Activated CD4-positive, alpha-beta T cell treated with anti-CD3 and anti-CD28 coated beads, Interleukin-2, amount 50 U/mL, for 16 hours (primary cell): ENCODE measurements at regions not wholly inside any gene's neighbourhood (a gene's known extent, or its start where the extent isn't known, plus 50 kb on each side); places are given as distances from the start of the nearest gene placed in this dataset.
A peak's percentile ranks its signal among the peaks of the same experiment; 100 is the strongest.

Experiments
- DNase-seq: peaks from one replicate; pipeline ENCODE4 v3.0.0-alpha.2; 2020

GRCh38 chr9:88326936-88327335 lies 61.3 kb upstream of the SPIN1 start:
- DNase-seq, result no peak

- no peak for DNase-seq
Observed at GRCh38 chr9:88326015-88326414, 62.2 kb upstream of the SPIN1 start.

- peak; percentile 88 for DNase-seq
Observed at GRCh38 chr9:88322906-88323566, 65.2 kb upstream of the SPIN1 start.

- DNase-seq, result no peak
Observed at GRCh38 chr9:88321764-88322163, 66.5 kb upstream of the SPIN1 start.

GRCh38 chr9:88320748-88321415 lies 67.4 kb upstream of the SPIN1 start:
- no peak for DNase-seq

GRCh38 chr9:88319936-88320747 lies 68.1 kb upstream of the SPIN1 start:
- no peak for DNase-seq

- DNase-seq, result no peak
Observed at GRCh38 chr9:88313364-88314220, 74.7 kb upstream of the SPIN1 start.

- no peak for DNase-seq
Observed at GRCh38 chr9:88312517-88313103, 75.6 kb upstream of the SPIN1 start.

GRCh38 chr9:88312045-88312444 lies 76.2 kb upstream of the SPIN1 start:
- peak; percentile 40 for DNase-seq

- no peak for DNase-seq
Observed at GRCh38 chr9:88310310-88310980, 77.8 kb upstream of the SPIN1 start.

- DNase-seq, result no peak
Observed at GRCh38 chr9:88308831-88309560, 79.2 kb upstream of the SPIN1 start.

GRCh38 chr9:88307136-88307535 lies 81.1 kb upstream of the SPIN1 start:
- no peak for DNase-seq

- DNase-seq, result peak; percentile 89
Observed at GRCh38 chr9:88303721-88304451, 84.4 kb upstream of the SPIN1 start.

GRCh38 chr9:88302579-88303324 lies 85.5 kb upstream of the SPIN1 start:
- DNase-seq, result no peak

GRCh38 chr9:88300556-88300955 lies 87.7 kb upstream of the SPIN1 start:
- DNase-seq, result no peak

- DNase-seq, result no peak
Observed at GRCh38 chr9:88291856-88292255, 96.4 kb upstream of the SPIN1 start.

GRCh38 chr9:88291056-88291455 lies 97.2 kb upstream of the SPIN1 start:
- no peak for DNase-seq

- DNase-seq, result no peak
Observed at GRCh38 chr9:88289532-88289931, 98.7 kb upstream of the SPIN1 start.

- no peak for DNase-seq
Observed at GRCh38 chr9:88287972-88288371, 100.3 kb upstream of the SPIN1 start.
